ENCODE measurements at regions not wholly inside any gene's neighbourhood (a gene's known extent, or its start where the extent isn't known, plus 50 kb on each side); places are given as distances from the start of the nearest gene placed in this dataset.

DNA sequence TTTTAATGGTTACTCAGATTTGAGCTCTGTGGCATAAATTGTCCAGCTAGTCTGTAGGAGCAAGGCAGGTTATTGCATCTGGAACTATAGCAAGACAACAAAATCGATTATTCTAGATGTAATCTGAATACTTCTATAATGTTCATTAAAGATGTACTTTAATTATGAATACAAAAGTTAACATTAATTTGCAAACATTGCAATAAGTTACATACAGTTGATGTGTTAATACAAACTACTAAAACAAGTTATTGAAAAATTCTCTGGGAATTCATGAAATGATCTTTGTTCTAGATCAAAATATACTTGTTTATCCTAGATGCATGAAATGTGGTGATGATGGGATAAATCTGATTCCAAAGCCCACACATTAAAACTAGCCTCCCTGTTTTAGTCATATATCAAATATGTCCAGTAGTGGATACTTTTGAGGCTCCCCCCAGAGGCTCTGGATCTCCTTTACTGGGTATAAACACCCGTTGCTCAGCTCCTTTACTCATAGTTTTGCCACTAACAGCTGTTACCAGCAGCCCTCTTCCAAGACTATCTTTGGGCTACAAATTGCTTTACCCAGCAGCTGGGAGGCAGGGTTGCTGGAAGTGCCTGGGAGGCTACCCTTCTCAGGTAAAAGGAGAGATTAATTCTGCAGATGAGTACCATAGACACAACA is 78.1 kb downstream of the ARL4A start:
- H3K27ac Mint-ChIP-seq (ENCODE audit: low read depth), result no peak overlapping the region
- no peaks in the 10 kb centered on the region for H3K4me1 Mint-ChIP-seq
- H3K27me3 Mint-ChIP-seq, result peaks cover 20% of the 10 kb centered on the region
- H3K36me3 Mint-ChIP-seq (ENCODE audit: insufficient read depth), result no peaks in the 10 kb centered on the region
- DNase-seq (ENCODE audit: low spot score in 2 of 2), result no peak
- no peak for ATAC-seq (replicated peaks; ENCODE audit: extremely low read depth, poor library complexity, severe bottlenecking)
- no peak overlapping the region for H3K4me3 Mint-ChIP-seq
- no peaks in the 10 kb centered on the region for H3K9me3 Mint-ChIP-seq

DNA sequence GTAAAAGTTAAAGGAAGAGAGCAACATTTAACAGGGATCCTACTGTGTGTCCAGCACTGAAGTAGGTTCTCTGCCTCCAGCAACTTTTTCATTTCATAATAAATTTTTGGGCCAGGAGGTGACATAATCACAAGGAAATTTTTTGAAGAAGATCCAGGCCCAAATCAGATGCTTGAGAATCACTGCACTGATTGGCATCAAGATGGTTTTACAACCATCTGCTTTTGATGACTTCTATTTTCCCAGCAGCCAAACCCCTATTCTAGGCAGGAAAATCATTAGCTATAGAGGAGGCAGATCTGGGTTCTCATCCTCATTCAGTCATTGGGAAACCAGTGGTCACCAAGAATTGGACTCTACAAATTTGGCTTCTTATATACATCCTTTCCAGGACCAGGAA is 79.0 kb downstream of the ARL4A start:
- ATAC-seq (replicated peaks; ENCODE audit: extremely low read depth, poor library complexity, severe bottlenecking) (no peak), DNase-seq (ENCODE audit: low spot score in 2 of 2) (no peak)
- no peak overlapping the region for H3K27ac Mint-ChIP-seq (ENCODE audit: low read depth)

DNA sequence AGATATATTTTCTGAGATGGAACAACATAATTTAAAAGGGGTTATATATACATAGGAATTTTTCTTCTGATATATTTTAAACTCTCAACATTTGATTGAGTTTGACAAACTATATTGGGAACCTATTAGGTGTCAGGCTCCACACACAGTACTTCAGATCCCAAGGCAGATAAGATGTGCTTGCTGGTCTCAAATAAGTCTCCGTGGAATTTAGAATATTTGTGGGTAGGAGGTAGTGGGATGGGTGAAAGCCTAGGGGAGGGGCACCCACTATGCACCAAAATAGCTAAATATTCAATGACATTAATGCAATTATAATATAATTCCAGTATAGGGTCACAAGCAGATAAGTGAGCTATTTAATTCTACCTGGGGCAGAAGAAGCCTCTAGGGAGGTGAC is 81.5 kb downstream of the ARL4A start:
- no peaks in the 10 kb centered on the region for H3K36me3 Mint-ChIP-seq (ENCODE audit: insufficient read depth)
- no peak overlapping the region for H3K27ac Mint-ChIP-seq (ENCODE audit: low read depth)
- ATAC-seq (replicated peaks; ENCODE audit: extremely low read depth, poor library complexity, severe bottlenecking) (no peak), DNase-seq (ENCODE audit: low spot score in 2 of 2) (no peak)
- H3K4me1 Mint-ChIP-seq, result no peaks in the 10 kb centered on the region
- no peaks in the 10 kb centered on the region for H3K9me3 Mint-ChIP-seq
- no peak overlapping the region for H3K4me3 Mint-ChIP-seq
- peaks cover 19% of the 10 kb centered on the region for H3K27me3 Mint-ChIP-seq

More for the DNA sequence above, 79.0 kb downstream of the ARL4A start:
- Mint-ChIP-seq H3K9me3 (no peaks in the 10 kb centered on the region), H3K4me3 (no peak overlapping the region), H3K4me1 (no peaks in the 10 kb centered on the region), H3K27me3 (peaks cover 12% of the 10 kb centered on the region), H3K36me3 (ENCODE audit: insufficient read depth) (no peaks in the 10 kb centered on the region)

DNA sequence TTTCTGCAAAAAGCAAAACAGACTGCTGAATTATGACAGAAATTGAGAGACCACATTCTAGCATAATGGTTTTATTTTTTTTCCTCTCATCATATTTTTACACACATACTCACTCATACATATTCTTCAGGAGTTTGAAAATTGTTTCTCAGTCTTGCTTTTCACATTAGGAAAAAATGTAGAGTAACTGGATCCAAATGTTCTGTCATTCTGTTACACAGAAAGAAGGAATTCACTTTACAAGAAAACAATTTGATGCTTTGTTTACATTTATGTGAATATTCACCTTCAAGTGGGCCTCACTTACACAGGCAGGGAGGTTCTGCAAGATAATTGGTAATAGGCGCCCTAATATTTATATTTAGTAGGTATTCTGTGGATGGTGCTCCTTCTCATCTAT is 82.0 kb downstream of the ARL4A start:
- Mint-ChIP-seq H3K36me3 (ENCODE audit: insufficient read depth) (no peaks in the 10 kb centered on the region), H3K27ac (ENCODE audit: low read depth) (no peak overlapping the region), H3K27me3 (peaks cover 19% of the 10 kb centered on the region), H3K4me1 (no peaks in the 10 kb centered on the region), H3K9me3 (no peaks in the 10 kb centered on the region), H3K4me3 (no peak overlapping the region)
- ATAC-seq (replicated peaks; ENCODE audit: extremely low read depth, poor library complexity, severe bottlenecking) (no peak), DNase-seq (ENCODE audit: low spot score in 2 of 2) (no peak)

DNA sequence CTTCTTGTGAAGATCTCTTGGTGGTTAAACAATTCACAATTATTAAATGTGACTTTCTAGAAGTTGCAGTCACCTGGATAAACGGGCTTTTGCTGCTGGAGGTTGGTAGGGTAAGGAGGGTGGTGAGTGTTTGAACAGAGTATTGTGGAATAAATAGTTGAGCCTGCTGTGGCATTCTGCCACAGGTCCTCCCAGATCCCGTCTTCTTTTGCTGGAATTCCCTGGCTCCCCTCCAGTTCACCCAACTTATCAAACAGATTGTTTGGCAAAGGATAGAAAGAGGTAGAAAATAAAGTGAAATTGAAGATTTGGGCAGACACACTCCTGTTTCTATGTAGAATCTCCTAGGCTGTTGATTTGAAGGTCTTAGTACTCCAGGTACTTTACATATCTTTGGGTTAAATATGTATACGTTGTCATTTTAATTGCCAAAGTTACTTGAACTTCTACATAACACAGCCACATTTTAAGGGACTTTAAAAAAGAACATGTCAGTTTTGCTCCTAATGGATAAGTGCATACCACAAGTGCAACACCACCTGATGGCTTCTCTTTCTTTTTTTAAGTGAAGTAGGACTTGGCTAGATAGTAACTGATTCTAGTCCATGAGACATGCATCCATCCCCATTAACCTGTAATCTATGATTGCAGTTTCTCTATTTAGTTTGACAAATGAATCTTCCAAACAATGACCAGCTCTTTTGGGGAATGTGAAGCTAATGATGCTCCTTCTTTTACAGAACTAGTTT is 83.0 kb downstream of the ARL4A start:
- no peak overlapping the region for H3K4me3 Mint-ChIP-seq
- H3K36me3 Mint-ChIP-seq (ENCODE audit: insufficient read depth), result no peaks in the 10 kb centered on the region
- ATAC-seq (replicated peaks; ENCODE audit: extremely low read depth, poor library complexity, severe bottlenecking) (no peak), DNase-seq (ENCODE audit: low spot score in 2 of 2) (no peak)
- no peaks in the 10 kb centered on the region for H3K4me1 Mint-ChIP-seq
- H3K9me3 Mint-ChIP-seq, result no peaks in the 10 kb centered on the region
- peaks cover 19% of the 10 kb centered on the region for H3K27me3 Mint-ChIP-seq
- no peak overlapping the region for H3K27ac Mint-ChIP-seq (ENCODE audit: low read depth)

DNA sequence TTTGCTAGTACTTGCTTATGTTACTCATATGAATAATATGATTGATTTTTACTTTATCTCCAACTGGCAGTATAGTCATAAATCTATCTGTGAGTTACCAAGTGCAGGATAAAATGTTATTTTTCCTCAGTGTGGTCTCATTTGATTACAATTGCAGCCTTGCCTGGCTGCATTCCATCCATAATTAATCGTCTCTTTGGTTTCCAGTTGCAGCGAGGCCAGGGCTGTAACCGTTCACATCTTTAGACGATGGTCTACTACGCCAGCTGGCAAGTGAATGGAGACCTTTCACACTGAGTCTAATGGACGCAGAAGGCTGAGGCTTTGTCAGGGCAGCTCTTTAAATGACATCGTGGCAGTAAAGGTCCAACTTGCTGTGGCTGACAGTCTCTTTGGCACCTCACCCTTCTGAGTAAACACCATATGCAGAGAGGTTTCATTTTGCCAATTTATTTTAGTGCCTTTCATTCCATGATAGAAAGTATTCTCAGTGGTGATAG is 84.0 kb downstream of the ARL4A start:
- peaks cover 19% of the 10 kb centered on the region for H3K27me3 Mint-ChIP-seq
- DNase-seq (ENCODE audit: low spot score in 2 of 2) (no peak), ATAC-seq (replicated peaks; ENCODE audit: extremely low read depth, poor library complexity, severe bottlenecking) (no peak)
- no peak overlapping the region for H3K4me3 Mint-ChIP-seq
- no peak overlapping the region for H3K27ac Mint-ChIP-seq (ENCODE audit: low read depth)
- no peaks in the 10 kb centered on the region for H3K4me1 Mint-ChIP-seq
- no peaks in the 10 kb centered on the region for H3K9me3 Mint-ChIP-seq
- H3K36me3 Mint-ChIP-seq (ENCODE audit: insufficient read depth), result no peaks in the 10 kb centered on the region

DNA sequence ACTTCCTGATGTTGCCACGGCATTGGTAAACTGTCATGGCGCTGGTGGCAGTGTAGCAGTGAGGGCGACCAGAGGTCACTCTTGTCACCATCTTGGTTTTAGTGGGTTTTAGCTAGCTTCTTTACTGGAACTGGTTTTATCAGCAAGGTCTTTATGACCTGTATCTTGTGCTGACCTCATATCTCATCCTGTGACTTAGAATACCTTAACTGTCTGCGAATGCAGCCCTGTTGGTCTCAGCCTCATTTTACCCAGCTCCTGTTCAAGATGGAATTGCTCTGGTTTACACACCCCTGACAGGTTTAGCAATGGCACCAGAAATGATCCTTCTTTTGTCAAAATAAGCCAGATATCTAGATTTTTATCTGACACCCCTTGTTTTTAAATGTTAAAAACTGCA is 85.3 kb downstream of the ARL4A start:
- DNase-seq (ENCODE audit: low spot score in 2 of 2) (no peak), ATAC-seq (replicated peaks; ENCODE audit: extremely low read depth, poor library complexity, severe bottlenecking) (no peak)
- H3K9me3 Mint-ChIP-seq, result no peaks in the 10 kb centered on the region
- H3K36me3 Mint-ChIP-seq (ENCODE audit: insufficient read depth), result no peaks in the 10 kb centered on the region
- H3K27ac Mint-ChIP-seq (ENCODE audit: low read depth), result no peak overlapping the region
- H3K4me3 Mint-ChIP-seq, result no peak overlapping the region
- peaks cover 19% of the 10 kb centered on the region for H3K27me3 Mint-ChIP-seq
- H3K4me1 Mint-ChIP-seq, result no peaks in the 10 kb centered on the region

DNA sequence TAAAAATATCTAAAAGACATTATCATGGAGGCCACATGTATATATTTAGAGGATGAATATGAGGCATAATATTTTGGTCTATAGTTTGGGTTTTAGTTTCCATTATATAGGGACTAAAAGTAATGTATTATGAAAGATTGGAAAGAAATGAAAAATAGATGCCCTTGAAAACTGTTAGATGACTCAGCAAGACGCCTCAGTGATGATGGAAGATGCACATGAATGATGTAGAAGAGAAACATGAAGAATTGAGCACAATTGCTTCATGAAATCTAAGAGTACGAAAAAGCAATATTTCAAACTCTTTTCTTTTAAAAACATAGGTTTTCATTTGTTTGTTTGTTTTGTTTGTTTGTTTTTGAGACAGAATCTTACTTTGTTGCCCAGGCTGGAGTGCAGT is 89.8 kb downstream of the ARL4A start:
- no peaks in the 10 kb centered on the region for H3K36me3 Mint-ChIP-seq (ENCODE audit: insufficient read depth)
- no peaks in the 10 kb centered on the region for H3K9me3 Mint-ChIP-seq
- no peak overlapping the region for H3K27ac Mint-ChIP-seq (ENCODE audit: low read depth)
- DNase-seq (ENCODE audit: low spot score in 2 of 2), result no peak
- no peaks in the 10 kb centered on the region for H3K4me1 Mint-ChIP-seq
- no peak overlapping the region for H3K4me3 Mint-ChIP-seq
- peaks cover 6% of the 10 kb centered on the region for H3K27me3 Mint-ChIP-seq
- ATAC-seq (replicated peaks; ENCODE audit: extremely low read depth, poor library complexity, severe bottlenecking), result no peak

DNA sequence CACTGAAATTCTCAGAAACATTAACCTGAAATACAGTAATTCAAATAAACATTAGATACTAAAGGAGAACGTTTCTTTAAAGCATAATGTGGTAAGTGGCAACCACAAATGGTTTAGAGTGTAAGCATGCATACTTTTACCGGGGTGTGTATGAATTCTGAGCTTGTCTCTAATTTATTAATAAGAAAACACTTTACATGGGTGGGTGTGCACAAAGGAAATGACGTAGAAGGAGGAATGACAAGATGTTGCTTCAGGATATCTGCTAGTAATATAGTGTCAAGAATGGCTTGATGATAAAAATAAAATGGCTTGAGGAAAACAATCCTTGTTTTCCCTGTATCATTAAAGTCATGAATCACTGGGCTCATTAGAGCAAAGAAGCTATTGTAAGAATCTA is 92.5 kb downstream of the ARL4A start:
- H3K36me3 Mint-ChIP-seq (ENCODE audit: insufficient read depth), result no peaks in the 10 kb centered on the region
- DNase-seq (ENCODE audit: low spot score in 2 of 2), result no peak
- H3K27me3 Mint-ChIP-seq, result no peaks in the 10 kb centered on the region
- no peaks in the 10 kb centered on the region for H3K9me3 Mint-ChIP-seq
- H3K27ac Mint-ChIP-seq (ENCODE audit: low read depth), result no peak overlapping the region
- no peaks in the 10 kb centered on the region for H3K4me1 Mint-ChIP-seq
- no peak overlapping the region for H3K4me3 Mint-ChIP-seq
- ATAC-seq (replicated peaks; ENCODE audit: extremely low read depth, poor library complexity, severe bottlenecking), result no peak

DNA sequence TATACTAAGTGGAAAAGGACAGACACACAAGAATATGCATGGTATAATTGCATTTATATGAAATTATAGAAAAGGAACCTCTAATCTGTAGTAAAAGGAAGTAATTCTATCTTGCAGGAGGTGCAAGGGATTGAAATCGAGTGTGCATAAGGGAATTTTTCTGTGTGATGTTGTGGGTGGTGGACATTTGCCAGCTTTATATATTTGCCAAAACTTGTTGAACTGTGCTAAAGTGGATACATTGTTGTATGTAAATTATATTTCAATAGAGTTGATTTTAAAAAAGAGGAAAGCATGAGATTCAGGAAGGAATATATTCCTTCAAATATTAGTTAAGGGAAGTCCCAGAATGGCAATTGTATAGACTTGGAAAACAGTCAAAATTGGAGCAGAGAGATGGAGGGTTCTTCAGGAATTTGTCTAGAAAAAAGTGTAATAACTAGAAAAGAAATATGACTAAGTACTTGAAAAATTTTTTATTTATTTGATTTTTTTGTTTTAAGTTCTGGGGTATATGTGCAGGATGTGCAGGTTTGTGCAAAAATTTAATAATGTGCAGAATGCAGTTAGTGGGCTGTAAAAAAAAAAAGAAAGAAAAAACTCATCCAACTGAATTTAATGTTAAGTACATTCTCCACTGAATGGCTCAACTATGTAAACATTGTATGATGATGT is 96.1 kb downstream of the ARL4A start:
- Mint-ChIP-seq H3K9me3 (no peaks in the 10 kb centered on the region), H3K27ac (ENCODE audit: low read depth) (no peak overlapping the region), H3K4me3 (no peak overlapping the region), H3K36me3 (ENCODE audit: insufficient read depth) (no peaks in the 10 kb centered on the region), H3K4me1 (no peaks in the 10 kb centered on the region), H3K27me3 (no peaks in the 10 kb centered on the region)
- ATAC-seq (replicated peaks; ENCODE audit: extremely low read depth, poor library complexity, severe bottlenecking) (no peak), DNase-seq (ENCODE audit: low spot score in 2 of 2) (no peak)

DNA sequence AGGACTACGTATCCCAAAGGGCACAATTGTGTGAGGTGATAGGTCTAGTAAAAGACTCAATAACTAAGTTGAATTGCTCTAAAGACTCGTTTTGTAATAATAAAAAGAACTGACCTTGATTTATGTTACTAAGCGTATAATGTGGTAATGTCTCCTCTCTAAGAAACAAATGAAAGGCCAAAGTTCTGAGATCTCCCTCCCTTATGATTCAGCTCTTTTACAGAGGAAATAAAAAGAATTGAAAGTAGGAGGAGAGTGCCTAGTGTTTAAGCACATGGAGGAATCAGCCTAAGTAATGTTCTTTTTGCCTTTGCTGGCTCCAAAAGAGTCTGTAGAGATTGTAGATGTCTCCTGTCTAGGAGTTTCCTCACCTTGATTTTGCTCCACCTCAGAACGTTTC is 98.0 kb downstream of the ARL4A start:
- no peaks in the 10 kb centered on the region for H3K36me3 Mint-ChIP-seq (ENCODE audit: insufficient read depth)
- H3K9me3 Mint-ChIP-seq, result no peaks in the 10 kb centered on the region
- no peak overlapping the region for H3K4me3 Mint-ChIP-seq
- H3K27me3 Mint-ChIP-seq, result no peaks in the 10 kb centered on the region
- no peak overlapping the region for H3K27ac Mint-ChIP-seq (ENCODE audit: low read depth)
- ATAC-seq (replicated peaks; ENCODE audit: extremely low read depth, poor library complexity, severe bottlenecking) (no peak), DNase-seq (ENCODE audit: low spot score in 2 of 2) (no peak)
- no peaks in the 10 kb centered on the region for H3K4me1 Mint-ChIP-seq

DNA sequence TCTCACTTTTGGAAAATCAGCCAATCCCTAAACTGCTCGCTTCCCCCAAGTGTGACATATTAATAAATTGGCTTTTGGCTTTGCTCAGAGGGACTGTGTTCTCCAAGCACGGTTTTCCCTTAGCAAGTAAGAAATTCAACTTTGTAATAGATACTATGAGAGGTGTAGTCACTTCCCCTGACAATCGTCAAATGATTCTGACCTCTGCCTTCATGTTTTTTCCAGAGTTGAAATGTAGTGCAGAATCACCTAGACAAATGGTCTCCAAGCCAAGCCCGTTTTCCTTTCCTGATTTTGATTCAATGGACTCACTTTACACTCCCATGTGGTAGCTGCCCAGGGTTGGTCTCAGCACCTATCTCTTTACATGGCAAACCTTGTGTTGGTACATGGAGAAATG is 99.1 kb downstream of the ARL4A start:
- Mint-ChIP-seq H3K9me3 (no peaks in the 10 kb centered on the region), H3K4me1 (no peaks in the 10 kb centered on the region), H3K27ac (ENCODE audit: low read depth) (no peak overlapping the region), H3K36me3 (ENCODE audit: insufficient read depth) (no peaks in the 10 kb centered on the region), H3K4me3 (no peak overlapping the region), H3K27me3 (no peaks in the 10 kb centered on the region)
- DNase-seq (ENCODE audit: low spot score in 2 of 2) (no peak), ATAC-seq (replicated peaks; ENCODE audit: extremely low read depth, poor library complexity, severe bottlenecking) (no peak)

DNA sequence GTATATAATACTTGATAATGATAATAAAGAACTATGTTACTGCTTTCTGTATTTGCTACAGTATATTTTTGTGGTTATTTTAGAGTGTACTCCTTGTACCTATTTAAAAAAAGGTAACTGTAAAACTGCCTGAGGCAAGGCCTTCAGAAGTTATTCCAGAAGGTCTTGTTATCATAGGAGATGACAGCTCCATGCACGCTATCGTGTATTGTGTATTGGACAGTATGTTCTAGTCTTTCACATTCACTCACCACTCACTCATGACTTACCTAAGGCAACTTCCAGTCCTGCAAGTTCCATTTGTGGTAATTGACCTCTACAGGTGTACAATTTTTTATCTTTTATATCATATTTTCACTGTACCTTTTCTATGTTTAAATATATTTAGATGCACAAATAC is 100.7 kb downstream of the ARL4A start:
- Mint-ChIP-seq H3K9me3 (no peaks in the 10 kb centered on the region), H3K27ac (ENCODE audit: low read depth) (no peak overlapping the region), H3K27me3 (no peaks in the 10 kb centered on the region), H3K4me1 (no peaks in the 10 kb centered on the region), H3K4me3 (no peak overlapping the region), H3K36me3 (ENCODE audit: insufficient read depth) (no peaks in the 10 kb centered on the region)
- no peak for DNase-seq (ENCODE audit: low spot score in 2 of 2)
- no peak for ATAC-seq (replicated peaks; ENCODE audit: extremely low read depth, poor library complexity, severe bottlenecking)

All from central memory CD8-positive, alpha-beta T cell (primary cell).